WTC11 (cell line): ENCODE measurements at regions not wholly inside any gene's neighbourhood (a gene's known extent, or its start where the extent isn't known, plus 50 kb on each side); places are given as distances from the start of the nearest gene placed in this dataset.

Source experiments
- ATAC-seq: fragments of 200-7000 bp; cut with Tn5 transposase; 2 replicates; pipeline ENCODE4 v1.10.0; 2021; ENCODE audit warnings: mild to moderate bottlenecking, moderate library complexity
- CTCF ChIA-PET: fragments of 300-600 bp; sonication (Branson Sonifier 250); formaldehyde crosslinking; loops from one replicate; lab custom pipeline; 2021; ENCODE audit warnings: antibody characterized with exemption; lab: Charles Lee
- POLR2A ChIA-PET: fragments of 350-600 bp; sonication (Branson Sonifier 250); formaldehyde crosslinking; loops from one replicate; lab custom pipeline; 2021; ENCODE audit warnings: antibody characterized with exemption; lab: Charles Lee
- DNase-seq: peaks from one replicate; pipeline ENCODE4 v3.0.0; 2021; ENCODE audit warnings: low spot score
- H3K27ac Mint-ChIP-seq: 2 replicates; pipeline ENCODE4 v1.8.0; 2021; ENCODE audit warnings: mixed read lengths
- H3K27me3 Mint-ChIP-seq: 2 replicates; pipeline ENCODE4 v1.8.0; 2021; ENCODE audit warnings: low read depth, mild to moderate bottlenecking, moderate library complexity, mixed read lengths
- H3K36me3 Mint-ChIP-seq: 2 replicates; pipeline ENCODE4 v1.8.0; 2021; ENCODE audit warnings: mixed read lengths
- H3K4me1 Mint-ChIP-seq: 2 replicates; pipeline ENCODE4 v1.8.0; 2022; ENCODE audit warnings: mixed read lengths
- H3K4me3 Mint-ChIP-seq: 2 replicates; pipeline ENCODE4 v1.8.0; 2021; ENCODE audit warnings: mild to moderate bottlenecking, moderate library complexity, mixed read lengths
- H3K9me3 Mint-ChIP-seq: 2 replicates; pipeline ENCODE4 v1.8.0; 2021; ENCODE audit warnings: mixed read lengths
- ATF1 ChIP-seq: sonication (generic); formaldehyde crosslinking; IDR thresholded peaks from 2 replicates; pipeline ENCODE4 v1.8.1; 2023; ENCODE audit warnings: mild to moderate bottlenecking, moderate library complexity, missing genetic modification reagents
- FOXJ3 ChIP-seq: sonication (generic); formaldehyde crosslinking; IDR thresholded peaks from 2 replicates; pipeline ENCODE4 v1.9.0; 2021; ENCODE audit warnings: missing genetic modification reagents, mild to moderate bottlenecking, borderline replicate concordance
- FOXK1 ChIP-seq: sonication (generic); formaldehyde crosslinking; IDR thresholded peaks from 2 replicates; pipeline ENCODE4 v1.8.0; 2022; ENCODE audit warnings: mild to moderate bottlenecking, moderate library complexity, missing genetic modification reagents
- NR3C1 ChIP-seq: sonication (generic); formaldehyde crosslinking; conservative IDR thresholded peaks from 2 replicates; pipeline ENCODE4 v1.8.1; 2023; ENCODE audit warnings: low read depth, mild to moderate bottlenecking, missing genetic modification reagents
- ZBTB21 ChIP-seq: sonication (generic); formaldehyde crosslinking; IDR thresholded peaks from 2 replicates; pipeline ENCODE4 v1.8.1; 2023; ENCODE audit warnings: mild to moderate bottlenecking, missing genetic modification reagents, borderline replicate concordance
- ZNF232 ChIP-seq: sonication (generic); formaldehyde crosslinking; IDR thresholded peaks from 2 replicates; pipeline ENCODE4 v1.8.0; 2022; ENCODE audit warnings: mild to moderate bottlenecking, missing genetic modification reagents
- ZNF263 ChIP-seq: sonication (generic); formaldehyde crosslinking; IDR thresholded peaks from 2 replicates; pipeline ENCODE4 v1.8.1; 2022; ENCODE audit warnings: low read depth, mild to moderate bottlenecking, moderate library complexity, missing genetic modification reagents
- TF ChIP-seq, protein P1 (sequence below): sonication (generic); formaldehyde crosslinking; IDR thresholded peaks from 2 replicates; pipeline ENCODE4 v1.8.0; 2023; ENCODE audit warnings: mild to moderate bottlenecking, missing genetic modification reagents
- TF ChIP-seq, protein P2 (sequence below): fragments of 200-600 bp; IDR thresholded peaks from 2 replicates; pipeline ENCODE4 v1.8.0; 2022; ENCODE audit warnings: antibody characterized with exemption
- TF ChIP-seq, protein P3 (sequence below): sonication (generic); formaldehyde crosslinking; IDR thresholded peaks from 2 replicates; pipeline ENCODE4 v1.8.0; 2022; ENCODE audit warnings: missing genetic modification reagents
- TF ChIP-seq, protein P4 (sequence below): sonication (generic); formaldehyde crosslinking; IDR thresholded peaks from 2 replicates; pipeline ENCODE4 v1.8.1; 2023; ENCODE audit warnings: mild to moderate bottlenecking, missing genetic modification reagents
- TF ChIP-seq, protein P5 (sequence below): fragments of 250-450 bp; sonication (Bioruptor Pico); IDR thresholded peaks from 2 replicates; pipeline ENCODE4 v1.9.0; 2021; ENCODE audit warnings: mild to moderate bottlenecking, borderline replicate concordance
- TF ChIP-seq, protein P6 (sequence below): fragments of 250-450 bp; sonication (Bioruptor Pico); conservative IDR thresholded peaks from 2 replicates; pipeline ENCODE4 v1.9.0; 2021; ENCODE audit warnings: mild to moderate bottlenecking

DNA sequence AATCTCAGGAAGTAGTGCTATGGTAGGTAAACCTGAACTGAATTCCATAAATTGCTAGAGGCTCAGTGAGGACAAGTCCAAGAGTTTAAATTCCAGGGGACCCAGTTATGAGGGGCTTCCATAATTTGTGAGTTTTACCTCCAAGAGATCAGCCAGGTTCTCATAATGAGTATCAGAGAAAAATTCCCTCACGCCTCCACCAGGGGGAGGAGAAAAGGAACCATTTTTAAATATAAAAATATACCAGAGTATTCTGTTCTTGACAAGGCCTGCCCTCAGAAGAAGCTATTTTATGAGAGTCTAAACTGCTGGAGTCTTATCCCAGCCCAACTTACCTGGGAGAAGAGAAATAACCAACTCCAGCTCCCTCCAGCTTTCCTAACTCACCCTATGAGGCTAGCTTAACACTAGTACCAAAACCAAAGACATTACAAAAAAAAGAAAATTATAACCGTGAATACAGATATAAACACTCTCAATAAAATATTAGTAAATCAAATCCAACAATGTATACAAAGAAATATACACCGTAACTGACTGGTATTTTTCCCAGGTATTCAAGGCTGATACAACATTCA lies 158.7 kb downstream of the TFAP2A start:
- Mint-ChIP-seq H3K9me3 (peaks cover 18% of the 10 kb centered on the region), H3K36me3 (no peaks in the 10 kb centered on the region), H3K27ac (no peak overlapping the region), H3K4me3 (no peak overlapping the region), H3K4me1 (no peaks in the 10 kb centered on the region), H3K27me3 (no peaks in the 10 kb centered on the region)
- ChIA-PET CTCF (interaction anchor here (0.8 to 2.0 kb wide), 5 partner anchors 12 to 1363 kb away, joined by 3 to 8 read pairs (median 5); partner anchors contain the start of gene TFAP2A), POLR2A (no interaction called here)
- TF ChIP-seq, protein P1, sequence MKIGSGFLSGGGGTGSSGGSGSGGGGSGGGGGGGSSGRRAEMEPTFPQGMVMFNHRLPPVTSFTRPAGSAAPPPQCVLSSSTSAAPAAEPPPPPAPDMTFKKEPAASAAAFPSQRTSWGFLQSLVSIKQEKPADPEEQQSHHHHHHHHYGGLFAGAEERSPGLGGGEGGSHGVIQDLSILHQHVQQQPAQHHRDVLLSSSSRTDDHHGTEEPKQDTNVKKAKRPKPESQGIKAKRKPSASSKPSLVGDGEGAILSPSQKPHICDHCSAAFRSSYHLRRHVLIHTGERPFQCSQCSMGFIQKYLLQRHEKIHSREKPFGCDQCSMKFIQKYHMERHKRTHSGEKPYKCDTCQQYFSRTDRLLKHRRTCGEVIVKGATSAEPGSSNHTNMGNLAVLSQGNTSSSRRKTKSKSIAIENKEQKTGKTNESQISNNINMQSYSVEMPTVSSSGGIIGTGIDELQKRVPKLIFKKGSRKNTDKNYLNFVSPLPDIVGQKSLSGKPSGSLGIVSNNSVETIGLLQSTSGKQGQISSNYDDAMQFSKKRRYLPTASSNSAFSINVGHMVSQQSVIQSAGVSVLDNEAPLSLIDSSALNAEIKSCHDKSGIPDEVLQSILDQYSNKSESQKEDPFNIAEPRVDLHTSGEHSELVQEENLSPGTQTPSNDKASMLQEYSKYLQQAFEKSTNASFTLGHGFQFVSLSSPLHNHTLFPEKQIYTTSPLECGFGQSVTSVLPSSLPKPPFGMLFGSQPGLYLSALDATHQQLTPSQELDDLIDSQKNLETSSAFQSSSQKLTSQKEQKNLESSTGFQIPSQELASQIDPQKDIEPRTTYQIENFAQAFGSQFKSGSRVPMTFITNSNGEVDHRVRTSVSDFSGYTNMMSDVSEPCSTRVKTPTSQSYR (CRISPR knock-in tag), result no peak
- TF ChIP-seq, protein P2, sequence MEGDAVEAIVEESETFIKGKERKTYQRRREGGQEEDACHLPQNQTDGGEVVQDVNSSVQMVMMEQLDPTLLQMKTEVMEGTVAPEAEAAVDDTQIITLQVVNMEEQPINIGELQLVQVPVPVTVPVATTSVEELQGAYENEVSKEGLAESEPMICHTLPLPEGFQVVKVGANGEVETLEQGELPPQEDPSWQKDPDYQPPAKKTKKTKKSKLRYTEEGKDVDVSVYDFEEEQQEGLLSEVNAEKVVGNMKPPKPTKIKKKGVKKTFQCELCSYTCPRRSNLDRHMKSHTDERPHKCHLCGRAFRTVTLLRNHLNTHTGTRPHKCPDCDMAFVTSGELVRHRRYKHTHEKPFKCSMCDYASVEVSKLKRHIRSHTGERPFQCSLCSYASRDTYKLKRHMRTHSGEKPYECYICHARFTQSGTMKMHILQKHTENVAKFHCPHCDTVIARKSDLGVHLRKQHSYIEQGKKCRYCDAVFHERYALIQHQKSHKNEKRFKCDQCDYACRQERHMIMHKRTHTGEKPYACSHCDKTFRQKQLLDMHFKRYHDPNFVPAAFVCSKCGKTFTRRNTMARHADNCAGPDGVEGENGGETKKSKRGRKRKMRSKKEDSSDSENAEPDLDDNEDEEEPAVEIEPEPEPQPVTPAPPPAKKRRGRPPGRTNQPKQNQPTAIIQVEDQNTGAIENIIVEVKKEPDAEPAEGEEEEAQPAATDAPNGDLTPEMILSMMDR, result peak; percentile 70
- TF ChIP-seq FOXK1 (CRISPR knock-in tag), result no peak
- no peak for TF ChIP-seq ZNF263
- ATAC-seq, result peak; percentile 52; the same call in 1 of the 2 replicates
- DNase-seq, result no peak

DNA sequence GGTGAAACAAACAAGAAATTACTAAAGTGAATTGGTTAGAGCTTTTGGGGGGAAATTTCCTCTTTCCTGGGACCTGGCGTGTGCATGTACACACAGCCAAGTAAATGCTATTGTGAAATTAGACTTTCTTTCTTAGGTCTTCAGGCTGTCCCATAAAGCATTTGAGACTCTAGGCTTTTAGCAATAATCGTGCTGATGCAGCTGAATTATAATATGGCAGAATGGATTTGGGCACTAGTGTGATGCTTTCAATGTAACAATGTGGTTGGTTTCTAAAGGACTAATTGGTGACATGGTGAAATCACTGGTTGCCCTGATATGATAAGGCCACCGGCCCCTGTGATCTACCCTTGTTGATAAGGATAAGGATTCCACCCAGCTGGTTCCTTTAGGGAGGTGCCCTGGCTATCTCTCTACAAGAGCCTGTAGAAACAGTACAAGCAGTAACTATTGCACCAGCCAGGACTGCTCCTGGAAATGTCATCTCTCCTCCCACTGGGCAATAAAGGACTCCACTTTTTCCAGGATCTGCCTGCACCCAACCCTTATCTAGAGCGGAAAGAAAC lies 164.1 kb downstream of the TFAP2A start:
- Mint-ChIP-seq H3K27me3 (no peaks in the 10 kb centered on the region), H3K36me3 (no peaks in the 10 kb centered on the region), H3K27ac (no peak overlapping the region), H3K9me3 (no peaks in the 10 kb centered on the region), H3K4me3 (no peak overlapping the region), H3K4me1 (peaks cover 27% of the 10 kb centered on the region)
- no peak for DNase-seq
- POLR2A ChIA-PET, result no interaction called here
- TF ChIP-seq ZBTB21 (CRISPR knock-in tag) (no peak), FOXJ3 (CRISPR knock-in tag) (no peak), ZNF232 (no peak), NR3C1 (CRISPR knock-in tag) (no peak), ATF1 (CRISPR knock-in tag) (no peak)
- TF ChIP-seq, protein P3, sequence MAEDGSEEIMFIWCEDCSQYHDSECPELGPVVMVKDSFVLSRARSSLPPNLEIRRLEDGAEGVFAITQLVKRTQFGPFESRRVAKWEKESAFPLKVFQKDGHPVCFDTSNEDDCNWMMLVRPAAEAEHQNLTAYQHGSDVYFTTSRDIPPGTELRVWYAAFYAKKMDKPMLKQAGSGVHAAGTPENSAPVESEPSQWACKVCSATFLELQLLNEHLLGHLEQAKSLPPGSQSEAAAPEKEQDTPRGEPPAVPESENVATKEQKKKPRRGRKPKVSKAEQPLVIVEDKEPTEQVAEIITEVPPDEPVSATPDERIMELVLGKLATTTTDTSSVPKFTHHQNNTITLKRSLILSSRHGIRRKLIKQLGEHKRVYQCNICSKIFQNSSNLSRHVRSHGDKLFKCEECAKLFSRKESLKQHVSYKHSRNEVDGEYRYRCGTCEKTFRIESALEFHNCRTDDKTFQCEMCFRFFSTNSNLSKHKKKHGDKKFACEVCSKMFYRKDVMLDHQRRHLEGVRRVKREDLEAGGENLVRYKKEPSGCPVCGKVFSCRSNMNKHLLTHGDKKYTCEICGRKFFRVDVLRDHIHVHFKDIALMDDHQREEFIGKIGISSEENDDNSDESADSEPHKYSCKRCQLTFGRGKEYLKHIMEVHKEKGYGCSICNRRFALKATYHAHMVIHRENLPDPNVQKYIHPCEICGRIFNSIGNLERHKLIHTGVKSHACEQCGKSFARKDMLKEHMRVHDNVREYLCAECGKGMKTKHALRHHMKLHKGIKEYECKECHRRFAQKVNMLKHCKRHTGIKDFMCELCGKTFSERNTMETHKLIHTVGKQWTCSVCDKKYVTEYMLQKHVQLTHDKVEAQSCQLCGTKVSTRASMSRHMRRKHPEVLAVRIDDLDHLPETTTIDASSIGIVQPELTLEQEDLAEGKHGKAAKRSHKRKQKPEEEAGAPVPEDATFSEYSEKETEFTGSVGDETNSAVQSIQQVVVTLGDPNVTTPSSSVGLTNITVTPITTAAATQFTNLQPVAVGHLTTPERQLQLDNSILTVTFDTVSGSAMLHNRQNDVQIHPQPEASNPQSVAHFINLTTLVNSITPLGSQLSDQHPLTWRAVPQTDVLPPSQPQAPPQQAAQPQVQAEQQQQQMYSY (CRISPR knock-in tag), result no peak
- TF ChIP-seq, protein P1 (CRISPR knock-in tag), result no peak
- TF ChIP-seq, protein P4, sequence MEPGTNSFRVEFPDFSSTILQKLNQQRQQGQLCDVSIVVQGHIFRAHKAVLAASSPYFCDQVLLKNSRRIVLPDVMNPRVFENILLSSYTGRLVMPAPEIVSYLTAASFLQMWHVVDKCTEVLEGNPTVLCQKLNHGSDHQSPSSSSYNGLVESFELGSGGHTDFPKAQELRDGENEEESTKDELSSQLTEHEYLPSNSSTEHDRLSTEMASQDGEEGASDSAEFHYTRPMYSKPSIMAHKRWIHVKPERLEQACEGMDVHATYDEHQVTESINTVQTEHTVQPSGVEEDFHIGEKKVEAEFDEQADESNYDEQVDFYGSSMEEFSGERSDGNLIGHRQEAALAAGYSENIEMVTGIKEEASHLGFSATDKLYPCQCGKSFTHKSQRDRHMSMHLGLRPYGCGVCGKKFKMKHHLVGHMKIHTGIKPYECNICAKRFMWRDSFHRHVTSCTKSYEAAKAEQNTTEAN (CRISPR knock-in tag), result no peak
- TF ChIP-seq, protein P5, sequence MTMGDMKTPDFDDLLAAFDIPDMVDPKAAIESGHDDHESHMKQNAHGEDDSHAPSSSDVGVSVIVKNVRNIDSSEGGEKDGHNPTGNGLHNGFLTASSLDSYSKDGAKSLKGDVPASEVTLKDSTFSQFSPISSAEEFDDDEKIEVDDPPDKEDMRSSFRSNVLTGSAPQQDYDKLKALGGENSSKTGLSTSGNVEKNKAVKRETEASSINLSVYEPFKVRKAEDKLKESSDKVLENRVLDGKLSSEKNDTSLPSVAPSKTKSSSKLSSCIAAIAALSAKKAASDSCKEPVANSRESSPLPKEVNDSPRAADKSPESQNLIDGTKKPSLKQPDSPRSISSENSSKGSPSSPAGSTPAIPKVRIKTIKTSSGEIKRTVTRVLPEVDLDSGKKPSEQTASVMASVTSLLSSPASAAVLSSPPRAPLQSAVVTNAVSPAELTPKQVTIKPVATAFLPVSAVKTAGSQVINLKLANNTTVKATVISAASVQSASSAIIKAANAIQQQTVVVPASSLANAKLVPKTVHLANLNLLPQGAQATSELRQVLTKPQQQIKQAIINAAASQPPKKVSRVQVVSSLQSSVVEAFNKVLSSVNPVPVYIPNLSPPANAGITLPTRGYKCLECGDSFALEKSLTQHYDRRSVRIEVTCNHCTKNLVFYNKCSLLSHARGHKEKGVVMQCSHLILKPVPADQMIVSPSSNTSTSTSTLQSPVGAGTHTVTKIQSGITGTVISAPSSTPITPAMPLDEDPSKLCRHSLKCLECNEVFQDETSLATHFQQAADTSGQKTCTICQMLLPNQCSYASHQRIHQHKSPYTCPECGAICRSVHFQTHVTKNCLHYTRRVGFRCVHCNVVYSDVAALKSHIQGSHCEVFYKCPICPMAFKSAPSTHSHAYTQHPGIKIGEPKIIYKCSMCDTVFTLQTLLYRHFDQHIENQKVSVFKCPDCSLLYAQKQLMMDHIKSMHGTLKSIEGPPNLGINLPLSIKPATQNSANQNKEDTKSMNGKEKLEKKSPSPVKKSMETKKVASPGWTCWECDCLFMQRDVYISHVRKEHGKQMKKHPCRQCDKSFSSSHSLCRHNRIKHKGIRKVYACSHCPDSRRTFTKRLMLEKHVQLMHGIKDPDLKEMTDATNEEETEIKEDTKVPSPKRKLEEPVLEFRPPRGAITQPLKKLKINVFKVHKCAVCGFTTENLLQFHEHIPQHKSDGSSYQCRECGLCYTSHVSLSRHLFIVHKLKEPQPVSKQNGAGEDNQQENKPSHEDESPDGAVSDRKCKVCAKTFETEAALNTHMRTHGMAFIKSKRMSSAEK (CRISPR knock-in tag), result no peak
- TF ChIP-seq, protein P6, sequence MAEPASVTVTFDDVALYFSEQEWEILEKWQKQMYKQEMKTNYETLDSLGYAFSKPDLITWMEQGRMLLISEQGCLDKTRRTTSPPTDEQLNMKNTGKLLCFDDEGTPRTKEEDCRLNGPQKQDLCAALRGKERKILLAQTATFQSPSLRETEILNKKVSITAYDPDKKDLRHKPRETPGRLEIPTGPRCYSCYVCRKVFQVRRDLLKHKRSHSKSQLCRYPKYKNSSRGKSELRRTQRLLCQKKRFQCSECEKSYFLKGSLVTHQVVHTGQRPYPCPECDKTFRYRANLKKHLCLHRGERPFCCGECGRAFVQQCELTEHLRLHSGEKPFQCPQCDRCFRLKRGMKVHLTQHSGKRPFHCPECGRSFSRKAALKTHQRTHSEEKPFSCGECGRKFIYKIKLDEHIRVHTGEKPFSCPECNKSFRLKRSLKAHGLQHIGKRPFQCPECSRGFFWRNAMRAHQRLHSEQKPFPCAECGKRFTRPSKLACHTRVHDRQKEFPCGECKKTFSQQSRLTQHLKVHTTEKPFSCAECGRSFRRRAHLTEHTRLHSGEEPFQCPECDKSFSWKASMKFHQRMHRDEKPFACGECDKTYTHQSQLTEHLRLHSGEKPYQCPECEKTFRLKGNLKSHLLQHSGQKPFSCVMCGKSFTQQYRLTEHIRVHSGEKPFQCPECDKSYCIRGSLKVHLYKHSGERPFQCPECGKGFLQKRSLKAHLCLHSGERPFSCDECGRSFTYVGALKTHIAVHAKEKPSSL (CRISPR knock-in tag), result no peak
- ATAC-seq, result no peak
- CTCF ChIA-PET, result no interaction called here
